SW 1271 (cell line): ENCODE measurements at regions not wholly inside any gene's neighbourhood (a gene's known extent, or its start where the extent isn't known, plus 50 kb on each side); places are given as distances from the start of the nearest gene placed in this dataset.
"Not testable (repeated sequence)": the region's sequence is repeated elsewhere in the genome, so short reads cannot be mapped to it uniquely, and the experiment has no call there.

Experiments
- DNase-seq, 2 experiments: peaks; one replicate each; lab custom pipeline; 2025; lab: John Stamatoyannopoulos, UW

DNA sequence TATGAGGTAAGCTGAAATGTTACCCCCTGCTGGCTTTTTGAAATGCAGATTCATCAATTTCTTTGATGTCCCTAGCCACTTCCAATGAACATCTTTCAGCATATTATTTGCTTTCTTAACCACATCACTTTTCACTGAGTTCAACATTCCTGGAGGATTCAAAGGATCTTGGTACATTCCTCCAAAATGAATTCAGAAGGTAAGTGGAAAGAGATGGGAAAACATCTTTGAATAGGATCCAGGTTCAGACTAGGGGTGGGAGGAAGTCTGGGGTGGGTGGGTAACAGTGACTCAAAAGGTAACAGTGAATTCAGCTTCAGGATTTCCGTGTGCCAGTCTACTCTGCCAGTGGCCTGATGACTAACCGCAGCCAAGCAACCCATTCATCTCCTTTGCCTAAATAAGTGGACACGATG, 180.7 kb downstream of the ZC3H11B start:
- DNase-seq, result no peak

DNA sequence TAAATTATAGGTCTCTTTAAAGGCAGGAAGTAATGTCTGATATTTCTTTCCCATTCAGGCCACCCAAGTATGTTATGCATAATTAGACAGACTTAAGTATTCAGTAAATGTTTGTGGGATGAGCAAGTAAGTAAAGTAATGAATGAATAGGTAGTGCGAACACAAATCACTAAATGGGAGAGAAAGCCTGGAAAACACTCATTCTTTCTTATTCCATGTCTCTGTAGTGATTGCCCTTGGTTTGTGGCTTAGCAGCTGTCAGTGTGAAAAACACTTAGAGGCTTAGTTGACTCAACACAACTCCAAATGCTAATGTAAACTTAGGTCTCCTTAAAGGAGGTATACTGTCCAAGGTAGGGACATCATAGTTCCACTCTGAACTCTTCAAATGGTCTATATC, 182.5 kb downstream of the ZC3H11B start:
- DNase-seq, result no peak

DNA sequence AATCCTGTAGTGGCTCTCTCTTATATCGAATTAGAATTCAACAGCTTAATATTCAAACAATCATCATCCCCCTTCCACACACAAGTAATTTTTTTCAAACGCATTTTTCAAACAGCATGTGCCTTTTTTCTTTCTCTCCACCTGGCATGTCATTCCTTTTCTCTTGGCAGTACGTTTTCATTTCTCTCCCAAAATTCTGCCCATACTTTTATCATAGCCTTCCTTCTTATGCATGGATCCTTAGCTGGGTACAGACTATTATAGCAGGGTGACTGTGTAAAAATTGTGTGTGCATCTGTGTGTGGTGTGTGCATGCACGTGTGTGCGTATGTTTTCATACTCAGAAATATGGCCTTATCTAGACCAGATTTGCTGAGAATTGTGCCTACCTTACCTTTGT, 184.3 kb downstream of the ZC3H11B start:
- no peak for DNase-seq

DNA sequence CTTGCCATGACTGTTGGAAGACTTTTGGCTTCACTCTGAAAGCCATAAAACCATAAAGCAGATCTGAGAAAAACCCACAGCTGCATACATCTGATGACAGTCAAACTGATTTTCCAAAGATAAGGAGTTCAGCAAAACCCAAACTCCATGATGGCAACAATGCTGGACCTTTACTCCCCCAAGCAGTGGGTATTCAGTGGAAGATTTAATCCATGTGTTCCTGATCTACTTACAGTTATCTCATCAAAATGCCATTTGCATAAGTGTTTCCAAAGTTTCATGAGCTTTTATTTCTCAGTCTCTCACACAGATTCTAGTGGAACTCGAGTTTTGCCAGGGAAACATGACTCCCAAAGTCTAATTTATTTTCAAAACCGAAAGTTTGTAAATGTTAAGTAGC, 184.9 kb downstream of the ZC3H11B start:
- no peak for DNase-seq

DNA sequence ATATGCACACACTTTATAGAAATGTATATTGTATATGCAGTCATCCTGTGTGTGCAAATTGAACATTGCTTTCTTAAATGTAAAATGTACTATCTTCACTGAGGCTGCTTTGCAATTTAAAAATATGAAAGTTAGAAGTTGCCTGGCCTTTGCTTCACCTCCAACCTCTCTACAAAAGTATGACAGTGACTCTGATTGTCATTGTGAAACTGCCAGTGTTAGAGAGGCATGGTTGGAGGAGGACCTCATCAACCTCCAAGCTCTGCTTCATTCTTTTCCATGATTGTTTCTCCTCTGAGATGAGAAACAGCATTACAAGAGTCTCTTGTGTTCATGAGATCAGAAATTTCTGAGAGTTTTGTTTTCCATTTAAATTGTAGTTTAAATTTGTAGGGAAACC, 185.5 kb downstream of the ZC3H11B start:
- no peak for DNase-seq

DNA sequence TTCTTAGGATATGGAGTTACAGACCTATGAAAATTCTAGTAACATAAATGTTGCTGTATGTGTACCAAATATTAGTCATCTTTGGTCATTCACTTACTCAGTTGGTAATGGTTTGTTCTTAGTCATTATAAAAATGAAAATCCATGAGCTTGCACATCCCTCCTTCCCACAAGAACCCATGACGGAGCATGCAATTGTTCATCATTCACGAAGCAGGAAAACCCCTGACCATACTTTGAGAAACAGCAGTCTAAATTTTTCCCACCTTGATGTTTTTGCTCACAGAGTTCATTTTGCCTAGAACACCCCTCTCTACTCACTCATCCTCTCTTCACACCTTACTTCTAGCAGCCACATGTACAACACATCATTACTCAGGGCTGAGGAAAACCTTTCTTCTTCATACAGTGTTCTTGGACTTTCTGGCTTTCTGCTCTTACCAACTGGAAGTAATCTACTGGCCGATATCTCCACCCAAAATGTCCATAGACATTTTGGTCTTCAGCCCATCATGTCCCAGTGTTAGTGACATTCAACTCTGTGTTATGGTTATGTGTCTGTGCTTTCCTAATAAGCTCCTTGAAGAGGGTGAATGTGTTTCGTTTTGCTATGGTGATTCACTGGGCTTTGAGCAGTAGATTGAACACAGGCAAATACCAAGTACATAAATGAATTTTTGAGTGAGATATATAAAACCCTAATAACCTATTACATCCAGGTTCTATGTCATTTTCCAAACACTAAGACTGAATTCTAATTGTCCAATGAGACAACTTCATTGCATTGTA, 189.9 kb downstream of the ZC3H11B start:
- DNase-seq, result no peak

DNA sequence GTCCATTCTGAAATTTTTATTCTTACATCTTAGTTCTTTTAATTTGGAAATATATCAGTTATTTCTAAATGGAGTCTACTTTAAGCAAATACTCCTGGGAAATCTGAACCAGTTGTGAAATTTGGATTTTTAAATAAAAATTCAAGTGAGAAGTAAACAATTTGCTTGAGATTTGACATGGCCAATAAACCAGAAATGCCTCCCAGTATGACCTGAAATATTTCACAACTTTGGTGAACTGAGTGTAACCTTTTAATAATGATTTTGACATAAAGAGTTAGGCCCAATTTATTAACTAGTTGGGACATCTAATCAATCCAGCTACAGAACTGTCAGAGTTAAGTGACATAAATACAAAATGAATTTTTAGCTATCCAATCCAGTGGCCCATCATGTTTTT, 192.0 kb downstream of the ZC3H11B start:
- DNase-seq, result no peak

DNA sequence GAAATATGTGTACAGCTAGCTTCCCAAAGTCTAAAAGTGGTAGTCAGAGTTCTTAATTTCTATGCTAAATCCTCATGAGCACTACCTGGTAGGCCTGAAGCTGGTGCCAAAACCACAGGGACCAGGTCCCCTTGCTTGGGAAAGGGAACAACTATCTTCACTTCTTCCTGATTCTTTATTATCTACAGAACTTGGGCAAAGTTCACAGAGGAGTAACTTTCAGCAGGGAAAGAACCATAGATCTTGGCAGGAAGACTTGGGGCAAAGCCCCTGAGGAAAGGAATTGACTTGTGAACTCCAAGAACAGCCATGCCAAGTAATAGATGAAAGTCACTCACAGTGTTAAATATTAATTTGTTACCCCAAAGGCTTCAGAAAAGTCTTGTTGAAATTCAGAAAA, 193.0 kb downstream of the ZC3H11B start:
- DNase-seq, result no peak

DNA sequence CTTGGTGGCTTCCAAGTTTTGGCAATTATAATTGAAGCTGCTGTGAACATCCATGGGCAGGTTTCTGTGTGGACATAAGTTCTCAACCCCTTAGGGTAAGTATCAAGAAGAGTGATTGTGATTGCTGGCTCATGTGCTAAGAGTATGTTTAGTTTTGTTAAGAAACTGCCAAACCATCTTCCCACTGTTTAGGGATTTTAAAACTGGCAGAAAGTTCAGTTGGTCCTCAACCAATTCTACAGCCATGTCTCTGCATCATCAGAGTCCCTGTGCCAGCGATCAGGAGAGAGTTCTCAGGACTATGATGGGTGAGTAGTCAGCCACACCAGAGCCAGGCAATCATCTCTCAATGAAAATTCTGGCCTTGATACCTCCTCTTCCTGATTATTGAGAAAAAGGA, 193.8 kb downstream of the ZC3H11B start:
- DNase-seq, result no peak

DNA sequence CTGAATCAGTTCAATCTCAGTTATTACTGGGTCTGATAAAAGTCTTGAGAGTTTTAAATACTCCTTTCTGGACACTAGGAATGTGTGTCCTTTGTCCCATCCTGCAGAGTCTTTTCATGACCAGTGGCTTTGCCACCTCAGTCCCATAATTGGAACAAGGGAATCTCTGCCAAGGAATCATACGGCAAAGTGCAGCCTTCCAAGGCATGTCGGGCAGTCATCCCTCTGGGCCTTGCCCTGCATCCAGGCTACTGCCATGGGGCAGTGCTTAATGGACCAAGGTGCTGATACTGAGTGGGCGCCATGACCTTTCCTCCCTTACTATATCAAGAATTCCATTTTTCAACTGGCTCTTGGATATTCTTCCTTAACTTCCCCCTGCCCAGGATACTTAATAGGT, 195.3 kb downstream of the ZC3H11B start:
- DNase-seq, result no peak

DNA sequence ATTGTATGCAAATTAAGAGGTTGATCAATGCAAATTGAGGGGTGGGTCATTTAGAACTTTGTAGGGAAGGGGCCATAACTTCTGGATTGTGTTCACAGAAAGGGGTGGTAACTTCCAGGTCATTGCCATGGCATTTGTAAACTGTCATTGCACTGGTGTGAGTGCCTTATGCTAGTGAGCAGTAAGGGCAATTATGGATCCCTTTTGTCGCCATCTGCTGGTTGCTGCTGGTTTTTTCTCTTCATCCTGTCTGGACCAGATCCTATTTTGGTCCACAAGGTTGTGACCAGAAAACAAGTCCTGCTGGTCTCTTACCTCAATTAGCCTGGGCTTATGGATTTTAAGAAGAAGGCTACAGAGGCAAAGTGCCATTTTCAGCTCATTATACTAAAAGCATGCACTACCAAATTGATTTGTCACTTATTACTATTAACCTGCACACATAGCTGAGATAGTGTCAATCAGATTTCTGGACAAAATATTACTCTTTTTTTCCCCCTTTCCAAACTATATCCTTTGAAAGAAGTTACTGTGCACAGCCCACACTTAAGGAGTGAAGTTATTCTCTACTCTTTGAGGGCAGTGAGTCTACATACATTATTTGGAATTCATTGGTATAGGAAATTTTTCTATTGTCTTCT, 196.2 kb downstream of the ZC3H11B start:
- peak in 1 of 2 experiments; percentile 5 for DNase-seq

DNA sequence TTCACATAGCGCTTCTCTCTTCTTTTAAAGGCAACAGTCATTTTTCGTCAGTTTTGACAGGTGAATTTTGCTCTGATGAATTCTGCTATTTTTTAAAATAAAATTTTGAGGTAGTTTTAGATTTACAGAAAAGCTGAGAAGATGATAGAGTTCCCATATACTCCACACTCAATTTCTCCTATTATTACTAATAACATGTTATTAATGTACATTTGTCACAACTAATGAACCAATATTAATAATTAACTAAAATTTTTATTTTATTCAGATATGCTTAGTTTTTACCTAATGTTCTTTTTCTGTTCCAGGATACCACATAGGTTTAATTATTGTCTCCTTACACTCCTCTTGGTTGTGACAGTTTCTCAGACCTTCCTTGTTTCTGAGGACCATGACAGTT, 197.0 kb downstream of the ZC3H11B start:
- no peak for DNase-seq

DNA sequence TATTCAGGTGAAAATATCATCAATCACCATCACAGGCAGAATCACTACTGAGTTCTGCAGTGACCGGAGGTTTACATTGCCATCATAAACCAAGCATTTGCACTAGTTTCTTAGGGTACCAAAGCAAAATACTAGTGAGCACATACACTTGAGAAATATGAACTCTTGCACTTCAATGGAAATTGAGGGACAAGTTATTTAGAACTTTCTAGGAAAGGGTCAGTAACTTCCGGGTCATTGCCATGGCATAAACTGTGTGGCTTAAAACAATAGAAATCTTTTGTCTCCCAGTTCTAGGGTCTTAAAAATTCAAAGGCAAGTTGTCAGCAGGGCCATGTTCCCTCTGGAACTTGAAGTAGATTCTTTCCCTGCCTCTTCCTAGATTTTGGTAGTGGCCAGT, 197.5 kb downstream of the ZC3H11B start:
- no peak for DNase-seq

DNA sequence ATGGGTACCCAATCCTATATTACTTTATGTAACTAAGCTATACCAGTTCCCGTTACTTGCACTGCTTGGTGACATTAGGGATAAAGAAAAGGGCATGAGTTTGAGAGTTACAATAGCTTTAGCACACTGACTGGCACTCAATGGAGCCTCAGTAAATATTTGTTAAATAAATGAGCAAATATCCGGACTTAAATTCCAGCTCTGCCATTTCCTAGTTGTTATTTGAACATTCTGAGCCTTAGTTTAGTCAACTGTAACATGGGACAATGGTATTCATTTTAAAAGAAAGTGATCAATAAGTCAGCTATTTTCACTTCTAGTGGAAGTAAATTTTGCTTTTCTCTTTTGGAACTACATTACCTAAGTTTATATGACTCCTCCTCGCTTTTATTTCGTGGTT, 198.7 kb downstream of the ZC3H11B start:
- no peak for DNase-seq

DNA sequence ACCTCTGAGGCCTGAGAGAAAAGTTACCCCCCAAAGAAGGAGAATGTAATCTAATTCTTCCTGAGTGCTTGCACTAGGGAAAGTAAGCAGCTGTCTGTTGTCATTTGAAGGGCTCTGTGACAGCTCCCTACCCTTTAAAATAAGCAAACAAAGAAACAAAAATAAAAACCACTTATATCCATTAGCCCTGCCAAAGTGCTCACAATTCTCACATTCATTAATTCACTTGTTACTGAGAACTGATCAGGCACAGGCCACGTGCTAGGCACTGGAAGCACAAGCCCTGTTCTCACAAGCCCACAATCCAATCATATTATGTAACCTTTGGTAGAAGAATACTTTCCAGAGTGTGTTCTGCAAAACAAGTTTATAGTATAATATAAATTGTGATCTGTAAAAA, 199.4 kb downstream of the ZC3H11B start:
- DNase-seq, result no peak

DNA sequence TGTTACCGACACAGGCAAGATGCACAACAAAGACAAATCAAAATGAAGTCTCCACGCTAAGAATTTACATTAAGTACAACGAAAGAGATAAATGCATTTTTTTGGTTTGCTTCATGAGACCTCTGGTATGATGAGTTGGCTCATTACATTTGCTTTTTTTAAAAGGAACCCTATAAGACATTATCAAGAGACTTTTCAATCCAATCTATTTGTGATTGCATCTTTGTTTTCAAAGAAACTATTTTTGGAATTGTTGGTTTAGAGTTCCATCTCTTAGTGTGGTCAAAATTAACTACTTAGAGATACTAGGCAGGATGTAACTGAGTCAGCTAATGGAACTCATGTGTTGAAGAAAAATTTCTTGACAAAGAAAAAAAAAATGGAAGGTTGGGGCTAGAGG, 200.1 kb downstream of the ZC3H11B start:
- no peak for DNase-seq

DNA sequence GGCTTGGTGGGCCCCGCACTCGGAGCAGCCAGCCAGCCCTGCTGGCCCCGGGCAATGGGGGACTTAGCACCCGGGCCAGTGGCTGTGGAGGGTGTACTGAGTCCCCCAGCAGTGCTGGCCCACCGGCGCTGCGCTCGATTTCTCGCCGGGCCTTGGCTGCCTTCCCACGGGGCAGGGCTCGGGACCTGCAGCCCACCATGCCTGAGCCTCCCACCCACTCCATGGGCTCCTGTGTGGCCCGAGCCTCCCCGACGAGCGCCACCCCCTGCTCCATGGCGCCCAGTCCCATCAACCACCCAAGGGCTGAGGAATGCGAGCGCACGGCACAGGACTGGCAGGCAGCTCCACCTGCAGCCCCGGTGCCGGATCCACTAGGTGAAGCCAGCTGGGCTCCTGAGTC, 202.2 kb downstream of the ZC3H11B start:
- DNase-seq, result not testable (repeated sequence)

DNA sequence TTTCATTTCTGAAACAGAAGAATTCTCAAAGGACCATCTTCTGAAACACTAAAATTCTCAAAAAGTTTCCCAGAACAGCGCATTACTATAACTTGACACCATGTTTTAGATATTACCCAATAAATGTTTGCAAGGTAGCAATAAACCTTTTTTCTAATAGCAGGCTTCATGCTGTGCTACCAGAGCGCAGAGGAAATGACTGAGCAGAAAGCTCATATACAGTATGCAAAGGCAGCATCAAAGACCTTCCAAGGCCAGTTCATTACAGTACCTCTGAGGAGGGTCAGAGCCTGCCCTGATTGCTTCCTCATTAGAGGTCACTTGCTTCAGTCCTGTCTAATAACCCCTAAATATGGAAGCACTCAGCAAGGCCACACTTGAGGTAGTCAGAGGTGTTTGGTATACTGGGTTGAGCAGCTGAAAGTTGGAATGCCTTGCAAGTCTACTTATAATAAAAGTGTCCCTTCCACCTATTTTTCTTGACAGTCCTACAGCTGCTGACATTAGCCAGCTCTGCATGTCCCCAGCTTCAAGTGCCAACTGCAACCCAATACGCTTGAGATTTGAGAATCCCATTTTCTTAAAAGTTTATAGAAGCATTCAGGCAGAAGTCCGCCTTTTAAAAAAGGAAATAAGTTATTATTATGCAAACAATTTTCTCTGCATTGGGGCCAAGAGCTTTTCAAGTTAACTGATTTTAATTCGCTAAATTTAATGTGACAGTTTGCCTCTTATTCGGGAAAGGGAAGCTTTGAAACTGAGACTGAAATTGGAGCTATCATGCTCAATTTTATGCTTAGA, 207.2 kb downstream of the ZC3H11B start:
- no peak for DNase-seq

DNA sequence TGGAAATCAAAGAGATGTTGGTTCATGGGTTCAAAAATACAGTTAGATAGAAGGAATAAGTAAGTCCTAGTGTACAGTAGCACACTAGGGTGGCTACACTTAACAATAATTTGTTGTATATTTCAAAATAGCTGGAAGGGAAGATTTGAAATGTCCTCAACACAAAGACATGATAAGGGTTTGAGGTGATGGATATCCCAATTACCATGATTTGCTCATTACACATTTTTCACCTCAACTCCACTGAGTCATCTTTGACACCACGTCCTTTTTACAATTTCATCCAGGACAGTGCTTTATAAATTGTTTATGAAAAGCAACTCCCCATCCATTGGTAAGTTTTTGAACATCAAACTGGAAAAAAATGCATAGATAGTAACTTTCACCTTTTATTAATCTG, 208.3 kb downstream of the ZC3H11B start:
- DNase-seq, result no peak

DNA sequence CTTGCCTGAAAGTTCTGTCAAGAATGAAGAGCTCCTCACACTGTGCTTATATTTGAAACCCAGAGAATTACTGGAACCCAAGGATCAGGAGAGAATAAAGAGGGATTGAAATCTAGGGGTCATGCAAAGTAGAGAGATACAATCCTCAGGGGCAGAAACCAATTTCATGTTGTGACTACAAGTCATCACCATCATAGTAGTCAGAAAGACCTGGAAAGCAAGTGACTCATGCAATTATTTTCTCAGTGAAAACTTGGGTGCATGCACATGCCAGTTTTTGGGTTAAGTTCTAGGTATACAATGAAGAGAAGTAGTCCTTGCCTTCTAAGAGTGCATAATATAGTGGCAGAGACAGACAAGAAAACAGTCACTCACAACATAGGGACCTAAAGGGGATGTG, 210.0 kb downstream of the ZC3H11B start:
- no peak for DNase-seq

DNA sequence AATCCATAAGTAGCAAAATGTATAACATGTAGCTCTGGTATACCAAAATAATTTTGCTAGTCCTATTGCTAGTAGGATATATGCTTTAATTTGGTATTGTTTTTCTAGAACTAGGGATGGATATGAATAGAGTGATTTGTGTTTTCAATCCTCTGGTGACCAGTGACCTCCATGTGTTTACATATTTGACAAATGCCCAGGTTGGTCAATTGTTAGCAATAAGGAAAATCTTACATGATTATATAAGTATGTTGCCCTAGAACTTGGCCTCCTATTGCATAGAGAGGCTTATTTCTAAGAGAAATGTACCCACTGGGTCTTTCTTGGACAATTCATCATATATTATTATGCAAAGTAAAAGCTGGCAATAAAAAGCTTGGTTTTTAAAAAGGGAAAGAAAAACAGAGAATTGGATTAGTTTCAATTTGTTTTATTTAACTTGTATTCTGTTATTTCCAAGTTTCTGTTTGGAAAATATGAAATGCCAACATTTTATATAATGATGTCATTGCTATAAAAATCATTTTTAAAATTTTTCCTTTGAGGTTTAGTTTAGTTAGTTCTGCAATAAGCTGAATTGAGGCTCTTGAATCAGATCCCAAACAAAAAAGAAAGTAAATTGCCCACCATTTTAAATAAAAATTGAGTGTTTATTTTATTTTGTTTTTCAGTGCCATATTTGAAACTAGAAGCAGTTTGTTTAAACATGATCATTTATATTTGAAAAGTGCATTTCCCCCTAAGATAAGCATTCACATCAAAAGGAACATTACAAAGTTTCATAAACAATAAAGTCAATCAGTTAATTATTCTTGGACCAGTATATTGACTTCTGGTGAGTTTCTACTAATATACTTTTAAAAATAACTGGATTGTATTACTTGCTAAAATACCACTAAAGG, 210.9 kb downstream of the ZC3H11B start:
- no peak for DNase-seq

DNA sequence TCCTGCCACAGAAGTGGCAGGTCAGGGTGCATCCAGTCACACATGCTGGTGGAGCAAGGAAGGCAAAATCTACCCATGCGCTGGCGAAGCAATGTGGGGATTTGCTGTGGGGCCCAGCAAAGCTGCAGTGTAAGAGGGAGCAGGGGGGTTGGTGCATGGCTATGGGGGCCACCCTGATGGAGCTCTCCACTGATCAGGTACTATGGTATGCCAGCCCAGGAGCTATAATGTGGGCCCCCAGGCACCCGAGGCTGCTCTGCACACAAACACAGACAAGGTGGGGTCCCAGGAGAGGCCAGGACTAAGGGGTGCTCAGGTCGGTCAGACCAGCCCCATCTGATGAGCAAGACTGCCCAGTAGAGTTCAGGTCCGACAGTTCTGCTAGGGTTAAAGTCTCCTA, 213.5 kb downstream of the ZC3H11B start:
- DNase-seq, result no peak
